ENCODE measurements at regions not wholly inside any gene's neighbourhood (a gene's known extent, or its start where the extent isn't known, plus 50 kb on each side); places are given as distances from the start of the nearest gene placed in this dataset.

DNA sequence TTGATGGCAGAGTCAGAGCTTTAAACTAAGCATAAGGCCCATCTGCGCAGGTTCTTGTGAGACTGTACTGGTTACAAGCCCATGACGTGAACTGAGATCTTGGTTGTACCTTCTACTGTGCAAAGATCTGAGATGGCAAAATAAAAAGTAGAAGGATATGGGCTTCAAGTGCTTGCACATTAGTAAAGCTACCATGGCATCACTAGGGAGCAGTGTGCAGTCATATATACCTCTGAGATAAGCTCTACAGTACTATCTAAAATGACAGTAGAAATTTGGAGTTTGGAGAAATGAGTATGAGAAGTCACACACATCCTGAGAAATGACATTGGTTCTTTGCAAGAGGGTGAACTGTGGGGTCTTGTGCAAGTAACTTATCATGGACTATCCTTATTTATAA, 408.2 kb upstream of the PRR16 start:
- TF ChIP-seq CTCF (IDR thresholded peaks at IDR 0.05), result no peak
- TF ChIP-seq POLR2A (IDR thresholded peaks at IDR 0.05), result no peak
